HCT116 (cell line): ENCODE measurements at regions not wholly inside any gene's neighbourhood (a gene's known extent, or its start where the extent isn't known, plus 50 kb on each side); places are given as distances from the start of the nearest gene placed in this dataset.

ENCODE experiments used
- CBX3 ChIP-seq: IDR thresholded peaks from 2 replicates; pipeline ENCODE4 v1.6.1; 2012; ENCODE audit warnings: low read depth
- CTCF ChIP-seq, 3 experiments: fragments of 200-600 bp in 1 of 3; sonication (generic) in 1 of 3; IDR thresholded peaks in 2 of 3; conservative IDR thresholded peaks in 1 of 3; 2 replicates each; pipeline ENCODE4 v1.5.1; 2012 to 2017; ENCODE audit warnings: low read depth in 2 of 3, low read length in 2 of 3, antibody characterized with exemption in 1 of 3, borderline replicate concordance in 1 of 3, control low read depth in 1 of 3, mild to moderate bottlenecking in 1 of 3, mixed read lengths in 1 of 3, mixed run types in 1 of 3, moderate library complexity in 1 of 3; ENCODE audit not compliant: insufficient read depth in 1 of 3
- EGR1 ChIP-seq: IDR thresholded peaks from 2 replicates; pipeline ENCODE4 v1.6.1; 2012; ENCODE audit warnings: low read depth
- EZH2 ChIP-seq: fragments of 200-600 bp; sonication (generic); IDR thresholded peaks from 2 replicates; pipeline ENCODE4 v1.6.1; 2017; ENCODE audit warnings: antibody characterized with exemption, mixed run types
- MAX ChIP-seq: IDR thresholded peaks from 2 replicates; pipeline ENCODE4 v1.6.1; 2012
- POLR2A ChIP-seq: IDR thresholded peaks from 2 replicates; pipeline ENCODE4 v1.7.0; 2011; ENCODE audit warnings: borderline replicate concordance; ENCODE audit not compliant: insufficient read depth, insufficient read length; ENCODE audit errors: extremely low read depth
- POLR2AphosphoS5 ChIP-seq: IDR thresholded peaks from 2 replicates; pipeline ENCODE4 v1.6.1; 2011; ENCODE audit warnings: mild to moderate bottlenecking, low read depth, low read length, moderate library complexity
- REST ChIP-seq: IDR thresholded peaks from 2 replicates; pipeline ENCODE4 v1.6.1; 2012; ENCODE audit warnings: low read depth
- SP1 ChIP-seq: IDR thresholded peaks from 2 replicates; pipeline ENCODE4 v1.6.1; 2012; ENCODE audit warnings: low read depth
- TCF7L2 ChIP-seq: IDR thresholded peaks from 2 replicates; pipeline ENCODE4 v1.7.0; 2011; ENCODE audit warnings: borderline replicate concordance, inconsistent platforms; ENCODE audit not compliant: insufficient read depth, insufficient read length; ENCODE audit errors: extremely low read depth
- YY1 ChIP-seq: IDR thresholded peaks from 2 replicates; pipeline ENCODE4 v1.6.1; 2011; ENCODE audit warnings: low read length, low read depth, moderate library complexity, mild to moderate bottlenecking; ENCODE audit not compliant: insufficient replicate concordance; ENCODE audit errors: extremely low read depth
- ZBTB33 ChIP-seq: IDR thresholded peaks from 2 replicates; pipeline ENCODE4 v1.6.1; 2011; ENCODE audit warnings: mild to moderate bottlenecking, low read length, moderate library complexity; ENCODE audit not compliant: insufficient replicate concordance; ENCODE audit errors: extremely low read depth

- TF ChIP-seq MAX = no peak
- no peak for TF ChIP-seq CTCF (IDR thresholded peaks at IDR 0.05 in 2 of 3, conservative IDR thresholded peaks at IDR 0.05 in 1 of 3; ENCODE audit: borderline replicate concordance in 1 of 3, insufficient read depth in 1 of 3, low read depth in 2 of 3, low read length in 2 of 3)
- no peak for TF ChIP-seq TCF7L2
- TF ChIP-seq EZH2 = no peak
- TF ChIP-seq POLR2A = no peak
- no peak for TF ChIP-seq SP1
- no peak for TF ChIP-seq REST
- TF ChIP-seq POLR2AphosphoS5 = no peak
- TF ChIP-seq YY1 = no peak
- TF ChIP-seq CBX3 = no peak
- TF ChIP-seq ZBTB33 = no peak
- TF ChIP-seq EGR1 = no peak
These were observed 272.8 kb downstream of the FIGN start for GRCh38 chr2:163462993-163463392.
